Prostate gland (tissue), 2 donors: ENCODE measurements at regions not wholly inside any gene's neighbourhood (a gene's known extent, or its start where the extent isn't known, plus 50 kb on each side); places are given as distances from the start of the nearest gene placed in this dataset.

Experiments
- DNase-seq: peaks from one replicate; pipeline ENCODE4 v3.0.0-alpha.2; 2019; ENCODE audit warnings: low spot score
- H3K27ac ChIP-seq, 2 donors: fragments of 200-600 bp; sonication (generic); 2 replicates each; pipeline ENCODE4 v1.5.1; 2017 to 2019
- H3K27me3 ChIP-seq: fragments of 200-600 bp; sonication (generic); replicated peaks from 2 replicates; pipeline ENCODE4 v1.5.1; 2019; ENCODE audit not compliant: insufficient read depth
- H3K36me3 ChIP-seq, 2 donors: fragments of 200-600 bp; sonication (generic); 1 replicate in 1 of 2; 2 replicates in 1 of 2; pipeline versions ENCODE4 v1.5.1 to v1.8.1; 2017 to 2019
- H3K4me1 ChIP-seq: fragments of 200-600 bp; sonication (generic); replicated peaks from 2 replicates; pipeline ENCODE4 v1.5.1; 2019
- H3K4me3 ChIP-seq, 2 donors: fragments of 200-600 bp; sonication (generic); 2 replicates each; pipeline ENCODE4 v1.5.1; 2017 to 2019
- H3K9me3 ChIP-seq: fragments of 200-600 bp; sonication (generic); 2 replicates; pipeline ENCODE4 v1.5.1; 2017
- POLR2A ChIP-seq: fragments of 450-650 bp; IDR thresholded peaks from one replicate; pipeline ENCODE4 v1.6.1; 2016; ENCODE audit warnings: antibody characterized with exemption, mild to moderate bottlenecking
- POLR2AphosphoS5 ChIP-seq: sonication (generic); formaldehyde crosslinking; IDR thresholded peaks from one replicate; pipeline ENCODE4 v1.6.1; 2017; ENCODE audit warnings: antibody characterized with exemption
- WGBS: methylation state at CpG from one replicate; pipeline ENCODE4 v1.1.5; 2018; 5-methylcytosine and 5-hydroxymethylcytosine counted together
- intact Hi-C: fragments of 100-400 bp; cut with DNase I; formaldehyde crosslinking; loops from one replicate; pipeline ENCODE4 v1.14.2; 2022
- TF ChIP-seq, protein P1 (sequence below), 4 experiments: fragments of 200-600 bp in 2 of 4; fragments of 450-650 bp in 2 of 4; sonication (generic) in 2 of 4; IDR thresholded peaks; 1 replicate in 3 of 4; 2 replicates in 1 of 4; pipeline ENCODE4 v1.5.1; 2016 to 2019; ENCODE audit warnings: antibody characterized with exemption in 4 of 4, mild to moderate bottlenecking in 2 of 4, moderate library complexity in 2 of 4

DNA sequence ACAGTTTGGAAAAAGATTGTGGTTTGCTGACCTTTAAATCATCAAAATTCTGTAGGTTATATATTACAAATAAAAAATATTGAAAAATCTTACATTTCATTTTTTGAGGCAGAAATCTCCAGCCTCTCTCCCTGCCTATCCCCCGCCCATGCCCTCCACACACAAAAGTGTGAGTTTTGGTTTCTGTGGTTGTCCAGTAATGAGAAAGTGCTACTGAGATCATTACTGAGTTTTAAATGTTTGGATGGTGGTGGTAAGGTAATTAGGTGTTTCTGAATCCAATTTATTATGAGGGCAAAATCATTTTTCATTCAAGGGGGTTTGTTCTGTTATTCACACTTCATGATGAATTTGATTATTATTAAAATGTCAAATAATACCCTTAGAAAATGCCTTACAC is 448.0 kb upstream of the SLC10A2 start:
- no peak overlapping the region for H3K4me3 ChIP-seq
- no peaks in the 10 kb centered on the region for H3K4me1 ChIP-seq
- H3K27me3 ChIP-seq: no peaks in the 10 kb centered on the region
- no peak overlapping the region for H3K27ac ChIP-seq
- no peak for DNase-seq
- intact Hi-C loops: no loop called here
- no peaks in the 10 kb centered on the region for H3K36me3 ChIP-seq
- TF ChIP-seq, protein P1, sequence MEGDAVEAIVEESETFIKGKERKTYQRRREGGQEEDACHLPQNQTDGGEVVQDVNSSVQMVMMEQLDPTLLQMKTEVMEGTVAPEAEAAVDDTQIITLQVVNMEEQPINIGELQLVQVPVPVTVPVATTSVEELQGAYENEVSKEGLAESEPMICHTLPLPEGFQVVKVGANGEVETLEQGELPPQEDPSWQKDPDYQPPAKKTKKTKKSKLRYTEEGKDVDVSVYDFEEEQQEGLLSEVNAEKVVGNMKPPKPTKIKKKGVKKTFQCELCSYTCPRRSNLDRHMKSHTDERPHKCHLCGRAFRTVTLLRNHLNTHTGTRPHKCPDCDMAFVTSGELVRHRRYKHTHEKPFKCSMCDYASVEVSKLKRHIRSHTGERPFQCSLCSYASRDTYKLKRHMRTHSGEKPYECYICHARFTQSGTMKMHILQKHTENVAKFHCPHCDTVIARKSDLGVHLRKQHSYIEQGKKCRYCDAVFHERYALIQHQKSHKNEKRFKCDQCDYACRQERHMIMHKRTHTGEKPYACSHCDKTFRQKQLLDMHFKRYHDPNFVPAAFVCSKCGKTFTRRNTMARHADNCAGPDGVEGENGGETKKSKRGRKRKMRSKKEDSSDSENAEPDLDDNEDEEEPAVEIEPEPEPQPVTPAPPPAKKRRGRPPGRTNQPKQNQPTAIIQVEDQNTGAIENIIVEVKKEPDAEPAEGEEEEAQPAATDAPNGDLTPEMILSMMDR (IDR thresholded peaks at IDR 0.05): no peak
- TF ChIP-seq POLR2AphosphoS5 (no peak), POLR2A (no peak)
- H3K9me3 ChIP-seq: no peaks in the 10 kb centered on the region
- WGBS: 94% methylated on average over 1 of the region's 1 CpG

DNA sequence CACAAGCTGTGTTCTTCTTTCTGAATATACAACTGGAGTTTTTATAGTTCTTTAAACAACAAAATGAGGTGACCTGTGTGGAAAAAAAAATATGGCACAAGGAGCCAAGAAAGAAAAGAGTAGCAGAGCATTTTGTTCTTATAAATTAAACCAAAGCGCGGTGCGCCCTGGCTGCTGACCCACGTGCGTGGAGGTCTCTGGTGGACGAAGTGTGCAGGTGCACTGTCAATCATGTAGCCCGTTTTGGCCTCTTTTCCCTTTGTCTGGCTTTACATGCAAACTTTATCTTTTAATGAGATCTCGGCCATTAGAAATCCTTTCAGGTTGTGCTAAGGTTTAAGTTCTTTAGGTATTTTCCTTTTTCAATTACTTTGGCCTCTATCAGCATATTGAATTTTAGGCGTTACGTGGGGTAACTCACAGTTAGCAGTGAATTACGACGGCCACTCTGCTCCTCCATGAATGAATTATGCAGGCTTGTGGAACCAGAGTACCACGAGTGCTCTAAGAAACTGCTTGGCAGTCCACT is 443.9 kb upstream of the SLC10A2 start:
- intact Hi-C loops: no loop called here
- TF ChIP-seq POLR2AphosphoS5 (no peak), POLR2A (no peak)
- TF ChIP-seq, protein P1 (IDR thresholded peaks at IDR 0.05): no peak
- H3K27me3 ChIP-seq: no peaks in the 10 kb centered on the region
- H3K36me3 ChIP-seq: no peaks in the 10 kb centered on the region
- no peaks in the 10 kb centered on the region for H3K9me3 ChIP-seq
- no peaks in the 10 kb centered on the region for H3K4me1 ChIP-seq
- 26% methylated on average over 13 of the region's 13 CpGs for WGBS
- H3K4me3 ChIP-seq: no peak overlapping the region
- no peak overlapping the region for H3K27ac ChIP-seq
- DNase-seq: no peak

DNA sequence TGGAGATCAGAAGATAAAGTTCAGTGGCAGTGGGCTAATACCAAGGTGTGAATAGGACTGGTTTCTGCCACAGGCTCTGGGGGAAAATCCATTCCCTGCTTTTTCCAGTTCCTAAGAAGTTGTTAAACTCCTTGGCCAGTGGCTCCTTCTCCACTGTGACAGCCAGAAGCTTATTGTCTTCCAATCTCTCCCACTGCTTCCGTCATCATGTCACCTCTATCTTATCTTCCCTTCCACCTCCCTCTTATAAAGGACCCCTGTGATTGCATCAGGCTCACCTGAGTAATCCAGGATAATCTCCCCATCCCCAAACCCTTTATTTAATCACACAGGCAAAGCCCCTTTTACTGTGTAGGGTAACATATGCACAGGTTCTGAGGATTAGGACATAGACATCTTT is 431.2 kb upstream of the SLC10A2 start:
- Histone ChIP-seq H3K9me3 (no peaks in the 10 kb centered on the region), H3K4me1 (no peaks in the 10 kb centered on the region), H3K4me3 (no peak overlapping the region), H3K27me3 (no peaks in the 10 kb centered on the region), H3K27ac (no peak overlapping the region), H3K36me3 (no peaks in the 10 kb centered on the region)
- 96% methylated on average over 1 of the region's 1 CpG for WGBS
- no peak for DNase-seq
- TF ChIP-seq POLR2AphosphoS5 (no peak), POLR2A (no peak)
- TF ChIP-seq, protein P1 (IDR thresholded peaks at IDR 0.05): no peak
- intact Hi-C loops: no loop called here

DNA sequence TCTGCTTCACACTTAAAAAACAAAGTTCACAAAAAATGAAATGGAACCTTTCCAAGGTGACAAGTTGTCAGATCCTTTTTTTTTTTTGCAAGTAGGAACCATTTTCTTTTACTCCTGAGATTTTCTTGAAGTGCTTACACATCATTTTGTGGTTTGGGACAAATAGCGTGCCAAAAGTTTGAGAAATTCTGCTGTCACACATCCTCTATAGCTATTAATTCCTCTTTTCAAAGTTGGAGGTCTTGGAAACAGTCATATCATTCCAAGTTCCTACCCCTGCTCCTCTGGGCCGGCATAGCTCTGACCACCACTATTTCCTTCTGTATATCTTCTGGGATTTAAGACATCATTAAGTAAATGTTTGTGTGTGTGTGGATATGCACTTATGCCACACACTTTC is 421.6 kb upstream of the SLC10A2 start:
- Histone ChIP-seq H3K27me3 (no peaks in the 10 kb centered on the region), H3K9me3 (no peaks in the 10 kb centered on the region), H3K4me3 (no peak overlapping the region), H3K36me3 (no peaks in the 10 kb centered on the region), H3K4me1 (no peaks in the 10 kb centered on the region), H3K27ac (no peak overlapping the region)
- WGBS: 57% methylated on average over 2 of the region's 2 CpGs
- intact Hi-C loops: no loop called here
- TF ChIP-seq POLR2AphosphoS5: no peak
- no peak for TF ChIP-seq POLR2A
- TF ChIP-seq, protein P1 (IDR thresholded peaks at IDR 0.05): no peak
- DNase-seq: no peak

DNA sequence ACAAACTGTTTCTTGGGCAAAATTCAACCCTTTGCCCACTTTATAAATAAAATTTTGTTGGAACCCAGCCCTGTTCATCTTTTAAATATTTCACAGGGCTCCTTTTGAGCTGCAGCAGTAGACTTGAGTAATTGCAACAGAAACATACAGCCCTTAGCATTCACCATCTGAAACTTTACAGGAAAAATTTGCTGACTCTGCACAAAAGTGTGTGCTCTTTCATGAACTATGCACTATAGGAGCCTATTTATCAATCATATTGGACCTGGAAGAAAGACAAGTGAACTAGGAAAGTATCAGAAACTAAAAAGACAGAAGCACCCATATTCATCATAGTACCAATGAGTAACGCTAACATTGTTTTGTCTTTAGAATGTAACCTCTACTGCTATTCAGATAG is 406.9 kb upstream of the SLC10A2 start:
- DNase-seq: no peak
- Histone ChIP-seq H3K4me3 (no peak overlapping the region), H3K4me1 (no peaks in the 10 kb centered on the region), H3K9me3 (no peaks in the 10 kb centered on the region), H3K27ac (no peak overlapping the region), H3K36me3 (no peaks in the 10 kb centered on the region), H3K27me3 (no peaks in the 10 kb centered on the region)
- TF ChIP-seq, protein P1 (IDR thresholded peaks at IDR 0.05): no peak
- TF ChIP-seq POLR2A (no peak), POLR2AphosphoS5 (no peak)
- intact Hi-C loops: no loop called here
- WGBS: 100% methylated on average over 1 of the region's 1 CpG
